Stimulated activated CD4-positive, alpha-beta T cell treated with anti-CD3 and anti-CD28 coated beads, Interleukin-2, amount 100 ng/mL, for 48 hours (primary cell): ENCODE measurements at regions not wholly inside any gene's neighbourhood (a gene's known extent, or its start where the extent isn't known, plus 50 kb on each side); places are given as distances from the start of the nearest gene placed in this dataset.

Experiments
- DNase-seq, 2 donors: peaks; one replicate each; pipeline ENCODE4 v3.0.0-alpha.2; 2020

- DNase-seq = no peak
These were observed 728.6 kb downstream of the TRIML1 start for GRCh38 chr4:188867796-188868195.

GRCh38 chr4:188869581-188869980 lies 730.3 kb downstream of the TRIML1 start:
- no peak for DNase-seq

DNA sequence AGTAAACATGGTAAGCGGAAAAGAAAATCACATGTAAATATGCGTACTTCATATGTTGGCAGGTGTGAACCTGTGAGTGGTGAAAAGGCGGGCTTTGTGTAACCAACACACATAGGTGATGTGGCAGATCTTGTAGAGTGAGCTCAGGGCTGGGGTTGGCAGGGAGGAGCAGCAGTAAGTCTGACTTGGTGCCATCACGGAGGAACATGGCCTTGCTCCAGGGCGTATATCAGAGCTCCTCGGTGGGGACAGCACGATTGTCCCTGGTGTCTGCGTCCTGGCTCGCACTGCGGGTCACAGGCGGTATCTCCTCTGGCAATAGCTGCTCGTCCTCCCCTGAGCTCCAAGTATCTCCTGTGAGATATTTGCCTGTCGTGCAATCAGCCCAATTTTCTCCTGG lies 733.6 kb downstream of the TRIML1 start:
- no peak for DNase-seq

DNA sequence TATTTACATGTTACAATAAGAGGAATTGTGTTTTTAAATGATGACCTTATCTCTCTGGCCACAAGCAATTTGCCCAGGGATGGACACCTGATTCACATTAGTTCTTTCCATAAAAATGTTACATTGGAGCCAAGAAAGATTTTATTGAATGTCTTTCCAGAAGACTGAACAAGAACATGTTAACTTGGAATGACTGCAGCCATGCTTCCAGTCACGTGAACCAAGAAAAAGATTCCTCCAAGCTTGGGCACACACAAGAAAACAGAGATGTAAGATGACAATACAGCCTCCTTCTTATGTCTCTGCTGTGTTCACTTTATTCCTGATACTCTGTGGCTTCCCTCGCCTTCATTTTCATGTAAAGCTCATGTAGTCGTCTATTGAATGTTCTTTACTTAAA lies 737.6 kb downstream of the TRIML1 start:
- no peak for DNase-seq

DNA sequence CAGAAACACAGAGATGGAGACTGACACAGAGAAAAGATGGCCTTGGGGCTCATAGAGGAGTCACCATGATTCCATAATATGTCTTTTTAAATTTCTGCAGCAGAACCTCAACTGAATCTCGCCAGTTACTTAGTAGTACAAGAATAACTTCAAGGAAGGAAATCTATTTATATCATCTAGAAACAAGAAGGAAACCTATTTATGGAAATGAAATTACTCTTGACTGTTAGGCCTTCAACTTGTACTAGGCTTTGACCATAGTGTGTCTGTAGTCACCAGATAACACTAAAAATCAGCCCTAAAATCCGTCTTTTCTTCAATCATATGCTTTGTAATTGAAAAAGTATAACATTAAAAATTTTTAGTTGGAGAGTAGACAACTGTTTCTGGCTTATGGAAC lies 740.4 kb downstream of the TRIML1 start:
- no peak for DNase-seq

DNA sequence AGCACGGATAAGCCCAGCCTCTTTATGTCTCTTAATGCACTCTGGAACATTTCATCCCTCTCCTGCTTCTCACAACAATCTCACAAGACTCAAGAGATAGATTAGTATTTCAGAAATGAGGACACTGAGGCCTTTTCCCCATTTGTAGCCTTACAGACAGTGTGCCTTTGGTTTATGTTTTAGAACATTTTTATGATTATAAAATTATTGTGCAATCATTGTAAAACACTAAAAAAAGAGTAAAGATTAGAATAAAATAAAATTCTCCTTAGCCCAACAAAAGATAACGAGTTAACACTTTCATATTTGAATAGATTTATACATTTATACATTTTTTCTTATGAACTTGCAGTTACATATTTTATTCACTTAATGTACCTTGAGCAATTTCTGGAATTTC lies 748.7 kb downstream of the TRIML1 start:
- DNase-seq = no peak

GRCh38 chr4:188892837-188893236 lies 753.6 kb downstream of the TRIML1 start:
- no peak for DNase-seq

DNA sequence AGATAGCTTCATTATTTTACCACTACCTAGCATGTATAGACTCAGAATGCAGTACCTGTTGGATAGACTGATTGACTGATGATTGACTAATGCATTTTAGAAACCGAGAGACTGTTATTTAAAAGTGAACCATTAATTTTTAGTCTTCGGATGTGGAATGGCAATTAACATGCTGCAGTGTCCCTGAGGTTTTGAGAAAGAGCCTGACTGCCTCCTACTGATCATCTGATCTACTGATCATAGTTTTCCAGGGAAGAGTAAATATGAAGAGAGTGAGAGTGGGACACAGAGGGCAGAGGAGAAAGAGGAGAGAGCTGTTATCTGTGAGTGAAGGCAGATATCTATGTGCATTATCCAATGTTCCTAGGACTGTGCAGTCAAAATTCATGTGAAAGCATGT lies 764.7 kb downstream of the TRIML1 start:
- DNase-seq = no peak

DNA sequence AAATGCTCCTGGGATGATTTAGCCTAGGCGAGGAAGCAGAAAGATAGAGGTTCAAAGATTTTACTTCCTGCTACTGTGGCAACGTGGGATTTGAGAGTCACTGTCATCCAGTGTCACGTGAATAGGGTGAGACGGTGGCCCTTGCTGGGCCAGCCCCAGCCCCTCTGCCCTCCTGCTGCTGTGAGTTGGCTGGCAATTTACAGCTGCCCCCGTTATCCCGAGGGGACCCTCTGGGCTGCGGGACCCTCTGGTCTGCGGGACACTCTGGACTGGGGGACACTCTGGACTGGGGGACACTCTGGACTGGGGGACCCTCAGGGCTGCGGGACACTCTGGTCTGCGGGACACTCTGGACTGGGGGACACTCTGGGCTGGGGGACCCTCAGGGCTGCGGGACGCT lies 765.4 kb downstream of the TRIML1 start:
- DNase-seq = no peak

- DNase-seq = no peak
These were observed 766.0 kb downstream of the TRIML1 start for GRCh38 chr4:188905248-188905647.

- DNase-seq = no peak
These were observed 772.0 kb downstream of the TRIML1 start for GRCh38 chr4:188911199-188911598.

- no peak for DNase-seq
These were observed 772.5 kb downstream of the TRIML1 start for GRCh38 chr4:188911707-188912106.

GRCh38 chr4:188915175-188915574 lies 775.9 kb downstream of the TRIML1 start:
- no peak for DNase-seq

- DNase-seq = no peak
These were observed 779.5 kb downstream of the TRIML1 start for GRCh38 chr4:188918787-188919186.

- DNase-seq = no peak
These were observed 791.6 kb downstream of the TRIML1 start for GRCh38 chr4:188930822-188931221.

DNA sequence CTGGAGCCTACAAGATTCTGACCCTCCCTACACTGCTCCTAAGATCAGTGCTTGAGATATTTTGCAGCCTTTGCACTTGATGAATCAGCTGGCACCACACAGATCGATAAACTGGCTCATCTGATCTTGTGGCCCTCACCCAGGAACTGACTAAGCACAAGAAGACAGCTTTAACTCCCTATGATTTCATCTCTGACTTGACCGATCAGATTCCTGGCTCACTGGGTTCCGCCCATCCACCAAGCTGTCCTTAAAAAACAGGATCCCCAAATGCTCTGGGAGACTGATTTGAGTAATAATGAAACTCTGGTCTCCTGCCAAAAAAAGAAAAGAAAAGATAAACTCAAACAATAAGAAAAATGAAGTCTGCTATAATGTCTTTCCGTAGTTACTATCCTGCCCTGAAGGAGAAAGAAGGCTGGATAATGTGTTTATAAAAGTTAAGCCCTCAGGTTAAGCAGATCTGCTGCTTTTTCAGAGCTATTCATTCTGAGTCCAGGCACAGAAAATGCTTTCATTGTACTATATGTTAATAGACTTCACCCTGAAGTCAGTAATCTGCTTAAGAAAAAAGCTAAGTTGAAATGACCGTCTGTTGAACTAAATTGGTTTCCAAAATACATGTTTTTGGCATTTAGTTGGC lies 795.2 kb downstream of the TRIML1 start:
- DNase-seq = no peak

DNA sequence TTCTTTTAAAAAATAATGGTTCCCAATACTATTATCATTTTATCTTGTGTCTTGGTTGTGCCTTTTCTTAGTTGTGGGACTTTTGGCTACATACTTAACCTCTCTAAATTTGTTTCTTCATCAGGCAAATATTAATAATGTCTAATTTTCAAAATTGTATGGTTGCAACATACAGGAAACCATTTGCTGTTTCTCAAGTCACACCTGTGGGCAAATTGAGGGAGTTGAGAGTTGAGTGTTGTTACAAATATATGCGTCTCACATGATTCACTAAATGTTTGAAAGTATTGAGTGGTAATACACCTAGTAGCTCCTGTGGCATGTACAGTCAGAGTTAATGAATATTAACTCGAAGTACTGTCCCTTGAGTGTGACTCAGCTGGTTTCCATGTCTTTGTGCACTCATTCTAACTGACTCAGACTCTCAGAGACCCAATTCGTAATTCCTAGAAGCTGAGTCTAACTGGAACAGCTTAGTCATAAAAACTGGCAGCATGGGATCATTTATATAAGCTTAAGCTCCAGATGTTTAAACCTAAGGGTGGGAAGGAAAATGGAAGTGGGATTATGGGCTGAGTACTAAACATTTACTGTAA lies 802.4 kb downstream of the TRIML1 start:
- DNase-seq = no peak

DNA sequence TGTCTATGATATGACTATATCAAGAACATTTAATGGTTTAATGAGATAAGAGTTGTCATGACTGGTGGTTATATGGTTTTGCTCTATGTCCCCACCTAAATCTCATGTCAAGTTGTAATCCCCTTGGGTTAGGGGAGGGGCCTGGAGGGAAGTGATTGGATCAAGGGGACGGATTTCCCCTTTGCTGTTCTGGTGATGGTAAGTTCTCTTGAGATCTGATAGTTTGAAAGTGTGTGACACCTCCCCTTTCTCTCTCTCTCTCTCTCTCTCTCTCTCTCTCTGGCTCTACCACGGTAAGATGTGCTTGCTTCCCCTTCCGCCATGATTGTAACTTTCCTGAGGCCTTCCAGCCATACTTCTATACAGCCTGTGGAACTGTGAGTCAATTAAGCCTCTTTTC lies 803.4 kb downstream of the TRIML1 start:
- no peak for DNase-seq

DNA sequence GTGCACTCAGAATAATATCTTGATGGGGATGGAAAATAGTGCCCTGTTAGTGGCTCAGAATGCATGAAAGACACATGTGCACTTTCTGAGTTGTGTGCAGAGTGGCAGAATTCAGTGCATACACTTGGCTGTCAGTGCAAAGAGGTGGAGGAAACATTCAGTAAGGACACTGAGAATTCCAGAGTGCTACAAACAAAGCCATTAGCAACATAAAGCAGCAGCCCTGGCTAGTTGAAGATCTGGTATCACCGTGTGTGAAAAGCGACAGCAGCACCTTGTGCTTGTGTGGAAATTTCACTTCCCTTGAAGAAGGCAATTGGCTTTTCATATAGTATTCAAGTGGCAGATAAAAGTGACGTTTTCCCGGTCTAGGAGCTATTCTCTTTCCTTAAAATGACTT lies 810.4 kb downstream of the TRIML1 start:
- DNase-seq = no peak

DNA sequence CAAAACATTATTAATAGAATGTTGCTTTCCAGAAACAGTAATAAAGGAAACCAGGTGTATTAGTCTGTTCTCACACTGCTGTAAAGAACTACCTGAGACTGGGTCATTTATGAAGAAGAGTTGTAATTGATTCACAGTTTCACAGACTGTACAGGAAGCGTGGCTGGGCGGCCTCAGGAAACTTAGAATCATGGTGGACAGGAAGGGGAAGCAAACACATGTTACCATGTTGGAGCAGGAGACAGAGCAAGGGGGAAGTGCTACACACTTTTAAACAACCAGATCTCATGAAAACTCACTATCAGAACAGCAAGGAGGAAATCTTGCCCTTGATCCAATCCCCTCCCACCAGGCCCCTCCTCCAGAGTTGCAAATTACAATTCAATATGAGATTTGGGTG lies 815.8 kb downstream of the TRIML1 start:
- DNase-seq = no peak

DNA sequence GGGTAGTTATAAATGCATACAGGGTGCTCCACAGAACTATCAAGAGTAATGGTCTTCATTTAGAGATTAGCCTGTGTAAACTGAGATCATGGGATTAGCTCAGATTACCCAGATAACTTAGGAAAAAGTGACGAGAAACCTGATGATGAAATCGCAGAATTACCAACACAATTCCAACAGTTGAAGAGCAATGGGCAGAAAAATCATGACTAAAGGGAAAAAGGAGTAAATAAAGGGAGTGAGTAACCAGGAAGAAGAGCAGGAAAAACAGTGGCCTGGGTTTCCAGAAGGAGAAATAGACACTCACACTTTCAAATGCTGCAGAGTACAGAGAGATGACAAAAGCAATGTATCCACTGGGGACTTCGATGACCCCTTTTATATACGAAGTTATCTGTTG lies 817.3 kb downstream of the TRIML1 start:
- no peak for DNase-seq

GRCh38 chr4:188958346-188958745 lies 819.1 kb downstream of the TRIML1 start:
- DNase-seq = no peak

DNA sequence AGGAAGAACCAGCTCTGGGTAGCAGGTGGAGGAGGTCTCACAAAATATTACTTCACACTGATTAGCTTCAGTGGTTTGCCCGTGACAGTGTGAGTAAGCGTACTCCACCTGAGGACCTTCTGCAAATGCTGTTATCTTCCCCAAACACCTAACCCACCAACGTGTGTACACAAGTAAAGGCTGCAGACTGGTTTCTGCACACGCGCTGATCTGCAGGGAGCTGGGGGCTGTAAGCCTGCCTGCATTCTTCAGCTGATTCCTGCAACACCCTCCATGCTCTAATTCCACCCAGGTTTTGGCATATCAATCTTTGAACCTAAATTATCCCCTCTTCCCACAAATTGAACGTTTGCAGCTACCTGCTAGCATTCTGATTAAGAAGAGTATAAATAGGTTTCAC lies 820.2 kb downstream of the TRIML1 start:
- no peak for DNase-seq

GRCh38 chr4:188960411-188961093 lies 821.3 kb downstream of the TRIML1 start:
- no peak for DNase-seq

DNA sequence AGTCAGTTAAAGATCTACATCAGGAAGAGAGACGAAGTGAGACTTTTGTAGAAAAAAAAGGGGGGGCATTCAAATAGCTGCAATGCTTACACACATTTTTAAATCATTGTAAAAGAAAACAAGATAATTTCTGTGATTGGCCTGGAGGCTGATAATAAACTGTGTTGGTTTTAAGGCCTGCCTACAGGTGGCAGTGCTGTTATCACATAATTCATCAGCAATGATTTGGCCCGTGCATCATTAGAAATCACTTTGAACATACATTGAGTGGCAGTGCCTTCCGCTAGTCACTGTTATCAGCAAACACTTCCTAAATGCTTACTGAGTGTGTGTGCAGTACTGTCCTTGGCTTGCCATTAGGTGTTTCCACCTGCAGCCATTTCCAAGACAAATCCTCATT lies 831.9 kb downstream of the TRIML1 start:
- DNase-seq = no peak
